ENCODE measurements at regions not wholly inside any gene's neighbourhood (a gene's known extent, or its start where the extent isn't known, plus 50 kb on each side); places are given as distances from the start of the nearest gene placed in this dataset.

- TF ChIP-seq POLR2A (IDR thresholded peaks at IDR 0.05; ENCODE audit: low read length) (no peak), GATA1 (IDR thresholded peaks at IDR 0.05; ENCODE audit: low read depth, low read length) (no peak)
Measured at GRCh38 chr2:217365656-217366055, 505.8 kb upstream of the TNP1 start.
